ENCODE measurements at regions not wholly inside any gene's neighbourhood (a gene's known extent, or its start where the extent isn't known, plus 50 kb on each side); places are given as distances from the start of the nearest gene placed in this dataset.

GRCh38 chr4:156593464-156593863 lies 378.1 kb downstream of the PDGFC start:
- TF ChIP-seq CTCF (IDR thresholded peaks at IDR 0.05) (peak in 1 of 4 experiments; percentile 39), POLR2AphosphoS5 (IDR thresholded peaks at IDR 0.05) (no peak), POLR2A (IDR thresholded peaks at IDR 0.05) (no peak), EP300 (IDR thresholded peaks at IDR 0.05) (no peak)

Measured in gastroesophageal sphincter (tissue), 3 donors.